GM10266 (cell line): ENCODE measurements at regions not wholly inside any gene's neighbourhood (a gene's known extent, or its start where the extent isn't known, plus 50 kb on each side); places are given as distances from the start of the nearest gene placed in this dataset.

Experiments
- DNase-seq: peaks from one replicate; pipeline ENCODE4 v3.0.0; 2012; ENCODE audit errors: extremely low spot score
- CTCF ChIP-seq: IDR thresholded peaks from 2 replicates; pipeline ENCODE4 v1.5.1; 2012; ENCODE audit warnings: mild to moderate bottlenecking, low read depth; ENCODE audit not compliant: control insufficient read depth, insufficient read depth; ENCODE audit errors: missing control alignments

GRCh38 chr12:124388679-124389137 lies 93.8 kb downstream of the RFLNA start:
- TF ChIP-seq CTCF, result no peak
- DNase-seq, result peak; percentile 54

GRCh38 chr12:124388038-124388671 lies 93.3 kb downstream of the RFLNA start:
- no peak for TF ChIP-seq CTCF
- DNase-seq, result no peak

- no peak for DNase-seq
Measured at GRCh38 chr12:124387528-124387911, 92.6 kb downstream of the RFLNA start.

GRCh38 chr12:124386661-124387527 lies 92.0 kb downstream of the RFLNA start:
- no peak for TF ChIP-seq CTCF
- no peak for DNase-seq

More at GRCh38 chr12:124387528-124387911, 92.6 kb downstream of the RFLNA start:
- TF ChIP-seq CTCF, result no peak

- no peak for DNase-seq
- TF ChIP-seq CTCF, result no peak
Measured at GRCh38 chr12:124386059-124386458, 91.2 kb downstream of the RFLNA start.

- no peak for DNase-seq
- TF ChIP-seq CTCF, result no peak
Measured at GRCh38 chr12:124385219-124385969, 90.5 kb downstream of the RFLNA start.
